ENCODE measurements at regions not wholly inside any gene's neighbourhood (a gene's known extent, or its start where the extent isn't known, plus 50 kb on each side); places are given as distances from the start of the nearest gene placed in this dataset.

GRCh38 chr2:19461504-19462255 is 103.3 kb upstream of the OSR1 start:
- POLR2A ChIA-PET = no interaction called here
- no peaks in the 10 kb centered on the region for H3K36me3 ChIP-seq (ENCODE audit: control insufficient read depth in 2 of 2, insufficient read depth in 1 of 2, low read length in 2 of 2)
- no peak overlapping the region for H3K27ac ChIP-seq (ENCODE audit: extremely low read depth, low read depth, low read length)
- no peak overlapping the region for H3K4me3 ChIP-seq (ENCODE audit: low read depth, low read length)
- H3K4me1 ChIP-seq (ENCODE audit: control insufficient read depth, insufficient read depth, low read length) = no peaks in the 10 kb centered on the region
- CTCF ChIA-PET = interaction anchor here (0.6 to 0.7 kb wide), 2 partner anchors 250 to 255 kb away, joined by 3 read pairs; no protein-coding TSS in a partner anchor
- no peaks in the 10 kb centered on the region for H3K9me3 ChIP-seq (ENCODE audit: control insufficient read depth, insufficient read depth, low read depth, low read length)
- TF ChIP-seq, protein P1, sequence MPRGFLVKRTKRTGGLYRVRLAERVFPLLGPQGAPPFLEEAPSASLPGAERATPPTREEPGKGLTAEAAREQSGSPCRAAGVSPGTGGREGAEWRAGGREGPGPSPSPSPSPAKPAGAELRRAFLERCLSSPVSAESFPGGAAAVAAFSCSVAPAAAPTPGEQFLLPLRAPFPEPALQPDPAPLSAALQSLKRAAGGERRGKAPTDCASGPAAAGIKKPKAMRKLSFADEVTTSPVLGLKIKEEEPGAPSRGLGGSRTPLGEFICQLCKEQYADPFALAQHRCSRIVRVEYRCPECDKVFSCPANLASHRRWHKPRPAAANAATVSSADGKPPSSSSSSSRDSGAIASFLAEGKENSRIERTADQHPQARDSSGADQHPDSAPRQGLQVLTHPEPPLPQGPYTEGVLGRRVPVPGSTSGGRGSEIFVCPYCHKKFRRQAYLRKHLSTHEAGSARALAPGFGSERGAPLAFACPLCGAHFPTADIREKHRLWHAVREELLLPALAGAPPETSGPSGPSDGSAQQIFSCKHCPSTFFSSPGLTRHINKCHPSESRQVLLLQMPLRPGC (tag by site-specific recombination; IDR thresholded peaks at IDR 0.05) = no peak
- no peak for TF ChIP-seq KLF8 (tag by site-specific recombination; IDR thresholded peaks at IDR 0.05)
- no peak for TF ChIP-seq ZNF157 (tag by site-specific recombination; IDR thresholded peaks at IDR 0.05)
- TF ChIP-seq ZNF521 (tag by site-specific recombination; IDR thresholded peaks at IDR 0.05) = no peak
- no peak for TF ChIP-seq ZNF785 (tag by site-specific recombination; IDR thresholded peaks at IDR 0.05)
- no peak for TF ChIP-seq ZNF202 (tag by site-specific recombination; IDR thresholded peaks at IDR 0.05; ENCODE audit: borderline replicate concordance)
- TF ChIP-seq ZNF416 (tag by site-specific recombination; IDR thresholded peaks at IDR 0.05) = no peak
- TF ChIP-seq ZNF140 (tag by site-specific recombination; IDR thresholded peaks at IDR 0.05) = no peak
- TF ChIP-seq ZNF558 (tag by site-specific recombination; IDR thresholded peaks at IDR 0.05) = no peak
- TF ChIP-seq ZNF76 (tag by site-specific recombination; IDR thresholded peaks at IDR 0.05; ENCODE audit: borderline replicate concordance, low read depth) = no peak
- no peak for TF ChIP-seq ZNF37A (tag by site-specific recombination; IDR thresholded peaks at IDR 0.05)
- TF ChIP-seq ZFP41 (tag by site-specific recombination; IDR thresholded peaks at IDR 0.05; ENCODE audit: borderline replicate concordance) = no peak
- TF ChIP-seq ZNF704 (tag by site-specific recombination; IDR thresholded peaks at IDR 0.05) = no peak
- TF ChIP-seq SP7 (tag by site-specific recombination; IDR thresholded peaks at IDR 0.05) = no peak
- no peak for TF ChIP-seq PRDM6 (tag by site-specific recombination; IDR thresholded peaks at IDR 0.05)
- TF ChIP-seq ZNF404 (tag by site-specific recombination; IDR thresholded peaks at IDR 0.05) = no peak
- no peak for TF ChIP-seq ZNF549 (tag by site-specific recombination; IDR thresholded peaks at IDR 0.05)
- no peak for TF ChIP-seq KLF16 (tag by site-specific recombination; IDR thresholded peaks at IDR 0.05)
- no peak for TF ChIP-seq ZSCAN23 (tag by site-specific recombination; IDR thresholded peaks at IDR 0.05)
- TF ChIP-seq ZNF837 (tag by site-specific recombination; IDR thresholded peaks at IDR 0.05) = no peak

GRCh38 chr2:19460761-19461160 is 102.3 kb upstream of the OSR1 start:
- TF ChIP-seq, protein P2, sequence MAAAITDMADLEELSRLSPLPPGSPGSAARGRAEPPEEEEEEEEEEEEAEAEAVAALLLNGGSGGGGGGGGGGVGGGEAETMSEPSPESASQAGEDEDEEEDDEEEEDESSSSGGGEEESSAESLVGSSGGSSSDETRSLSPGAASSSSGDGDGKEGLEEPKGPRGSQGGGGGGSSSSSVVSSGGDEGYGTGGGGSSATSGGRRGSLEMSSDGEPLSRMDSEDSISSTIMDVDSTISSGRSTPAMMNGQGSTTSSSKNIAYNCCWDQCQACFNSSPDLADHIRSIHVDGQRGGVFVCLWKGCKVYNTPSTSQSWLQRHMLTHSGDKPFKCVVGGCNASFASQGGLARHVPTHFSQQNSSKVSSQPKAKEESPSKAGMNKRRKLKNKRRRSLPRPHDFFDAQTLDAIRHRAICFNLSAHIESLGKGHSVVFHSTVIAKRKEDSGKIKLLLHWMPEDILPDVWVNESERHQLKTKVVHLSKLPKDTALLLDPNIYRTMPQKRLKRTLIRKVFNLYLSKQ (tag by site-specific recombination; IDR thresholded peaks at IDR 0.05; ENCODE audit: borderline replicate concordance) = no peak
- TF ChIP-seq ZSCAN16 (tag by site-specific recombination; IDR thresholded peaks at IDR 0.05) (no peak), ZNF529 (tag by site-specific recombination; IDR thresholded peaks at IDR 0.05; ENCODE audit: insufficient replicate concordance) (no peak), SCRT1 (tag by site-specific recombination; IDR thresholded peaks at IDR 0.05; ENCODE audit: borderline replicate concordance) (no peak)
- POLR2A ChIA-PET = no interaction called here
- no peak overlapping the region for H3K4me3 ChIP-seq (ENCODE audit: low read depth, low read length)
- CTCF ChIA-PET = no interaction called here
- no peaks in the 10 kb centered on the region for H3K36me3 ChIP-seq (ENCODE audit: control insufficient read depth in 2 of 2, insufficient read depth in 1 of 2, low read length in 2 of 2)
- no peaks in the 10 kb centered on the region for H3K9me3 ChIP-seq (ENCODE audit: control insufficient read depth, insufficient read depth, low read depth, low read length)
- H3K27ac ChIP-seq (ENCODE audit: extremely low read depth, low read depth, low read length) = no peak overlapping the region
- no peaks in the 10 kb centered on the region for H3K4me1 ChIP-seq (ENCODE audit: control insufficient read depth, insufficient read depth, low read length)
